IMR-90 (cell line): ENCODE measurements at regions not wholly inside any gene's neighbourhood (a gene's known extent, or its start where the extent isn't known, plus 50 kb on each side); places are given as distances from the start of the nearest gene placed in this dataset.

Experiments
- ATAC-seq: fragments of 200-7000 bp; cut with Tn5 transposase; 2 replicates; pipeline ENCODE4 v1.9.1; 2020; ENCODE audit warnings: low read depth, mild to moderate bottlenecking, moderate library complexity
- BruUV-seq: library from RNA; stranded (reverse); fragments of 400-500 nt; replicated peaks from 2 replicates; lab custom pipeline; 2021; lab: Mats Ljungman, UMichigan
- CTCF ChIA-PET: fragments of 300-600 bp; formaldehyde crosslinking; extraction: SDS; loops from one replicate; lab custom pipeline; 2021; ENCODE audit warnings: antibody characterized with exemption; lab: Yijun Ruan, JAX
- POLR2A ChIA-PET: fragments of 300-600 bp; sonication (Branson Sonifier 250); formaldehyde crosslinking; loops from one replicate; lab custom pipeline; 2022; ENCODE audit warnings: antibody characterized with exemption; ENCODE audit not compliant: unreplicated experiment; lab: Charles Lee
- DNase-seq: peaks from one replicate; pipeline ENCODE4 v3.0.0; 2013
- H2AFZ ChIP-seq: replicated peaks from 2 replicates; pipeline ENCODE3; 2013; ENCODE audit warnings: low read length, mild to moderate bottlenecking; ENCODE audit not compliant: poor library complexity
- H2AK5ac ChIP-seq: 2 replicates; pipeline ENCODE4 v1.6.1; 2013; ENCODE audit warnings: low read depth, low read length, inconsistent platforms
- H2AK9ac ChIP-seq: replicated peaks from 2 replicates; pipeline ENCODE3; 2013; ENCODE audit warnings: mild to moderate bottlenecking, low read depth, low read length, moderate library complexity; ENCODE audit not compliant: poor library complexity
- H2BK120ac ChIP-seq: 2 replicates; pipeline ENCODE4 v1.6.1; 2013; ENCODE audit warnings: low read depth, low read length, inconsistent platforms
- H2BK15ac ChIP-seq: 3 replicates; pipeline ENCODE4 v1.6.1; 2013; ENCODE audit warnings: low read depth, low read length, inconsistent platforms
- H2BK20ac ChIP-seq: 2 replicates; pipeline ENCODE4 v1.6.1; 2013; ENCODE audit warnings: low read depth, mild to moderate bottlenecking, inconsistent platforms, low read length, moderate library complexity
- H2BK5ac ChIP-seq: 2 replicates; pipeline ENCODE4 v1.6.1; 2013; ENCODE audit warnings: mild to moderate bottlenecking, low read depth, low read length, inconsistent platforms; ENCODE audit not compliant: poor library complexity, severe bottlenecking
- H3K14ac ChIP-seq: replicated peaks from 2 replicates; pipeline ENCODE4 v1.6.1; 2013; ENCODE audit warnings: low read depth, low read length, inconsistent platforms
- H3K18ac ChIP-seq: 2 replicates; pipeline ENCODE4 v1.6.1; 2013; ENCODE audit warnings: low read depth, low read length, control low read depth
- H3K23ac ChIP-seq: 2 replicates; pipeline ENCODE4 v1.6.1; 2013; ENCODE audit warnings: low read depth, low read length, inconsistent platforms
- H3K27ac ChIP-seq: 2 replicates; pipeline ENCODE4 v1.5.1; 2013; ENCODE audit warnings: mild to moderate bottlenecking, control low read depth, low read length; ENCODE audit not compliant: insufficient read depth
- H3K27me3 ChIP-seq: 2 replicates; pipeline ENCODE4 v1.6.1; 2013; ENCODE audit warnings: low read length; ENCODE audit not compliant: control insufficient read depth, insufficient read depth
- H3K36me3 ChIP-seq: 2 replicates; pipeline ENCODE4 v1.6.1; 2013; ENCODE audit warnings: low read length, mixed read lengths; ENCODE audit not compliant: control insufficient read depth, insufficient read depth
- H3K4ac ChIP-seq: 2 replicates; pipeline ENCODE4 v1.6.1; 2013; ENCODE audit warnings: low read depth, low read length, inconsistent platforms
- H3K4me1 ChIP-seq: 2 replicates; pipeline ENCODE4 v1.6.1; 2013; ENCODE audit warnings: low read length, mixed read lengths; ENCODE audit not compliant: control insufficient read depth, insufficient read depth
- H3K4me2 ChIP-seq: 2 replicates; pipeline ENCODE4 v1.6.1; 2013; ENCODE audit warnings: low read depth, mild to moderate bottlenecking, control low read depth, low read length, moderate library complexity
- H3K4me3 ChIP-seq: 2 replicates; pipeline ENCODE4 v1.5.1; 2013; ENCODE audit warnings: low read depth, mild to moderate bottlenecking, control low read depth, low read length, moderate library complexity; ENCODE audit not compliant: insufficient read depth
- H3K56ac ChIP-seq: 2 replicates; pipeline ENCODE4 v1.6.1; 2013; ENCODE audit warnings: low read length, inconsistent platforms; ENCODE audit not compliant: insufficient read depth; ENCODE audit errors: extremely low read depth
- H3K79me1 ChIP-seq, 2 experiments: 2 replicates each; pipeline ENCODE4 v1.6.1; 2013; ENCODE audit warnings: low read length in 2 of 2, inconsistent platforms in 1 of 2, low read depth in 1 of 2
- H3K9ac ChIP-seq: 2 replicates; pipeline ENCODE4 v1.6.1; 2013; ENCODE audit warnings: low read depth, low read length, control low read depth
- H3K9me1 ChIP-seq: 2 replicates; pipeline ENCODE4 v1.6.1; 2013; ENCODE audit warnings: low read length, inconsistent platforms; ENCODE audit not compliant: insufficient read depth
- H3K9me3 ChIP-seq: 2 replicates; pipeline ENCODE4 v1.6.1; 2013; ENCODE audit warnings: low read length; ENCODE audit not compliant: control insufficient read depth, insufficient read depth
- H4K20me1 ChIP-seq: 2 replicates; pipeline ENCODE4 v1.6.1; 2013; ENCODE audit warnings: low read length, inconsistent platforms; ENCODE audit not compliant: insufficient read depth
- H4K5ac ChIP-seq: 2 replicates; pipeline ENCODE4 v1.6.1; 2013; ENCODE audit warnings: mild to moderate bottlenecking, low read depth, low read length, control low read depth
- H4K8ac ChIP-seq, 2 experiments: 2 replicates each; pipeline ENCODE4 v1.6.1; 2013; ENCODE audit warnings: low read depth in 2 of 2, low read length in 2 of 2, control low read depth in 1 of 2, inconsistent platforms in 1 of 2
- H4K91ac ChIP-seq: 2 replicates; pipeline ENCODE4 v1.6.1; 2013; ENCODE audit warnings: low read depth, low read length, inconsistent platforms; ENCODE audit not compliant: insufficient read depth
- BHLHE40 ChIP-seq: fragments of 150-350 bp; IDR thresholded peaks from 2 replicates; pipeline ENCODE4 v1.6.1; 2016; ENCODE audit warnings: mild to moderate bottlenecking, low read depth, low read length
- CEBPB ChIP-seq: IDR thresholded peaks from 2 replicates; pipeline ENCODE4 v1.6.1; 2012; ENCODE audit warnings: low read depth, low read length, improper control_type of control experiment
- CHD1 ChIP-seq: IDR thresholded peaks from 2 replicates; pipeline ENCODE4 v1.6.1; 2012; ENCODE audit warnings: low read depth, low read length, improper control_type of control experiment
- ELK1 ChIP-seq: fragments of 150-350 bp; IDR thresholded peaks from 2 replicates; pipeline ENCODE4 v1.6.1; 2016; ENCODE audit warnings: low read depth, mild to moderate bottlenecking, low read length, moderate library complexity, borderline replicate concordance
- FOS ChIP-seq: fragments of 150-350 bp; IDR thresholded peaks from 2 replicates; pipeline ENCODE4 v1.6.1; 2016; ENCODE audit warnings: low read depth, low read length
- MXI1 ChIP-seq: IDR thresholded peaks from 2 replicates; pipeline ENCODE4 v1.6.1; 2012; ENCODE audit warnings: low read depth, mild to moderate bottlenecking, low read length, moderate library complexity, borderline replicate concordance
- NFE2L2 ChIP-seq: fragments of 150-350 bp; IDR thresholded peaks from 2 replicates; pipeline ENCODE4 v1.6.1; 2016; ENCODE audit warnings: low read depth, mild to moderate bottlenecking, low read length
- POLR2A ChIP-seq: IDR thresholded peaks from 2 replicates; pipeline ENCODE4 v1.6.1; 2012; ENCODE audit warnings: mild to moderate bottlenecking, low read depth, low read length
- RAD21 ChIP-seq: IDR thresholded peaks from 2 replicates; pipeline ENCODE4 v1.6.1; 2012; ENCODE audit warnings: low read length, improper control_type of control experiment
- RFX5 ChIP-seq: IDR thresholded peaks from 2 replicates; pipeline ENCODE4 v1.8.0; 2012; ENCODE audit warnings: low read depth, mild to moderate bottlenecking, low read length, moderate library complexity
- SMC3 ChIP-seq: fragments of 150-350 bp; IDR thresholded peaks from 2 replicates; pipeline ENCODE4 v1.6.1; 2016; ENCODE audit warnings: low read depth, mild to moderate bottlenecking, antibody characterized with exemption, low read length, moderate library complexity
- USF2 ChIP-seq: fragments of 150-350 bp; IDR thresholded peaks from 2 replicates; pipeline ENCODE4 v1.6.1; 2017; ENCODE audit warnings: mild to moderate bottlenecking, antibody characterized with exemption, low read length, low read depth
- WGBS, 2 experiments: methylation state at CpG; one replicate each; pipeline versions ENCODE4 v1.1.5 to v1.1.7; 2013; ENCODE audit warnings: missing lambda C conversion rate in 2 of 2; ENCODE audit not compliant: insufficient read length in 1 of 2; ENCODE audit errors: extremely low coverage in 2 of 2; 5-methylcytosine and 5-hydroxymethylcytosine counted together
- dilution Hi-C: fragments of 300-500 bp; cut with HindIII; formaldehyde crosslinking; loops from one replicate; pipeline ENCODE4 v1.14.3; 2018; ENCODE audit warnings: low sequenced_read_pairs; ENCODE audit not compliant: unreplicated experiment
- in situ Hi-C: fragments of 300-500 bp; cut with MboI; formaldehyde crosslinking; loops from 3 replicates; pipeline ENCODE4 v1.14.3; 2019; ENCODE audit warnings: low sequenced_read_pairs, inconsistent platforms, mixed read lengths
- intact Hi-C: fragments of 100-400 bp; cut with micrococcal nuclease; formaldehyde crosslinking; loops from 2 replicates; pipeline ENCODE4 v1.10.0; 2022

- WGBS, 2 experiments = 93% methylated on average over 3 of the region's 7 CpGs; no CpG with 5 or more reads in 1 of the 2 experiments
- Histone ChIP-seq H3K4me1 (0 out of 2 replicates have a peak, but pooled peaks cover 2% of the 10 kb centered on the region), H3K9ac (no peak overlapping the region), H3K4me3 (no peak overlapping the region), H4K91ac (no peak overlapping the region), H2AK9ac (no peak overlapping the region), H3K27ac (no peak overlapping the region), H3K18ac (no peak overlapping the region), H4K5ac (no peak overlapping the region), H3K27me3 (peaks cover 6% of the 10 kb centered on the region), H2AFZ (no peak overlapping the region), H3K9me3 (no peaks in the 10 kb centered on the region), H2BK5ac (no peak overlapping the region), H2AK5ac (no peak overlapping the region), H3K4ac (no peak overlapping the region), H4K20me1 (no peaks in the 10 kb centered on the region), H3K23ac (no peak overlapping the region), H3K56ac (no peak overlapping the region), H2BK15ac (no peak overlapping the region), H2BK20ac (no peak overlapping the region), H3K9me1 (no peaks in the 10 kb centered on the region), H3K36me3 (no peaks in the 10 kb centered on the region), H4K8ac (no peak overlapping the region), H2BK120ac (no peak overlapping the region), H3K79me1 (no peaks in the 10 kb centered on the region), H3K4me2 (no peak overlapping the region), H3K14ac (no peak overlapping the region)
- ChIA-PET CTCF (no interaction called here), POLR2A (no interaction called here)
- DNase-seq = no peak
- no peak for ATAC-seq
- TF ChIP-seq ELK1 (no peak), RAD21 (no peak), CHD1 (no peak), RFX5 (no peak), FOS (no peak), USF2 (no peak), NFE2L2 (no peak), SMC3 (no peak), MXI1 (no peak), POLR2A (no peak), BHLHE40 (no peak), CEBPB (no peak)
- intact Hi-C loops (loop anchor here (10.0 kb wide), 1 partner anchor 58 kb away; no protein-coding TSS in a partner anchor), in situ Hi-C loops (no loop called here), dilution Hi-C loops (no loop called here)
- no TSS peak for BruUV-seq
Observed at GRCh38 chr5:74052441-74053221, 426.6 kb downstream of the ARHGEF28 start.
